Sciatic nerve (tissue), 2 donors: ENCODE measurements at regions not wholly inside any gene's neighbourhood (a gene's known extent, or its start where the extent isn't known, plus 50 kb on each side); places are given as distances from the start of the nearest gene placed in this dataset.
"Not testable (repeated sequence)": the region's sequence is repeated elsewhere in the genome, so short reads cannot be mapped to it uniquely, and the experiment has no call there.

ENCODE experiments used
- ATAC-seq: fragments of 200-7000 bp; cut with Tn5 transposase; one replicate; pipeline ENCODE4 v1.9.1; 2020; ENCODE audit warnings: mild to moderate bottlenecking, moderate library complexity
- DNase-seq: peaks from one replicate; pipeline ENCODE4 v3.0.0-alpha.2; 2020; ENCODE audit warnings: low spot score
- intact Hi-C: fragments of 100-400 bp; cut with DNase I; formaldehyde crosslinking; loops from one replicate; pipeline ENCODE4 v1.14.2; 2022
- donor health status: DM: no; HTN: no; CAD: no.
- donor health status: DM: no; HTN: no; CAD: no.

- intact Hi-C loops, result no loop called here
- ATAC-seq (no peak), DNase-seq (no peak)
Measured at GRCh38 chr6:141824350-141824749, 308.4 kb upstream of the GJE1 start.

- ATAC-seq, intact Hi-C loops, DNase-seq: not testable (repeated sequence)
Measured at GRCh38 chr6:141815039-141815438, 317.7 kb upstream of the GJE1 start.

- intact Hi-C loops, result no loop called here
- DNase-seq (no peak), ATAC-seq (no peak)
Measured at GRCh38 chr6:141809901-141810300, 322.8 kb upstream of the GJE1 start.

- ATAC-seq (no peak), DNase-seq (no peak)
- intact Hi-C loops, result no loop called here
Measured at GRCh38 chr6:141808662-141809061, 324.1 kb upstream of the GJE1 start.

GRCh38 chr6:141800973-141801372, 331.8 kb upstream of the GJE1 start:
- intact Hi-C loops, ATAC-seq, DNase-seq: not testable (repeated sequence)

- intact Hi-C loops, result no loop called here
- DNase-seq (no peak), ATAC-seq (no peak)
Measured at GRCh38 chr6:141790921-141791320, 341.8 kb upstream of the GJE1 start.

GRCh38 chr6:141788096-141788495, 344.6 kb upstream of the GJE1 start:
- no peak for DNase-seq
- intact Hi-C loops, result no loop called here
- ATAC-seq, result no peak

GRCh38 chr6:141783585-141783984, 349.1 kb upstream of the GJE1 start:
- ATAC-seq (peak; percentile 51), DNase-seq (no peak)
- intact Hi-C loops, result no loop called here

- DNase-seq (no peak), ATAC-seq (no peak)
- intact Hi-C loops, result no loop called here
Measured at GRCh38 chr6:141780296-141780695, 352.4 kb upstream of the GJE1 start.

- intact Hi-C loops, result loop anchor here (2.0 kb wide), 1 partner anchor 60 kb away; no protein-coding TSS in a partner anchor
- DNase-seq (no peak), ATAC-seq (no peak)
Measured at GRCh38 chr6:141764388-141764787, 368.3 kb upstream of the GJE1 start.

- intact Hi-C loops, result no loop called here
- ATAC-seq, result no peak
- no peak for DNase-seq
Measured at GRCh38 chr6:141758430-141758829, 374.3 kb upstream of the GJE1 start.

- intact Hi-C loops, result no loop called here
- no peak for DNase-seq
- ATAC-seq, result no peak
Measured at GRCh38 chr6:141753180-141753579, 379.5 kb upstream of the GJE1 start.

GRCh38 chr6:141752677-141753076, 380.0 kb upstream of the GJE1 start:
- ATAC-seq (no peak), DNase-seq (no peak)
- intact Hi-C loops, result no loop called here

- intact Hi-C loops, DNase-seq, ATAC-seq: not testable (repeated sequence)
Measured at GRCh38 chr6:141746324-141746723, 386.4 kb upstream of the GJE1 start.

GRCh38 chr6:141744971-141745370, 387.8 kb upstream of the GJE1 start:
- no peak for DNase-seq
- no peak for ATAC-seq
- intact Hi-C loops, result no loop called here

GRCh38 chr6:141744194-141744925, 388.4 kb upstream of the GJE1 start:
- no peak for DNase-seq
- ATAC-seq, result no peak
- intact Hi-C loops, result no loop called here

GRCh38 chr6:141736104-141736503, 396.6 kb upstream of the GJE1 start:
- ATAC-seq (no peak), DNase-seq (no peak)
- intact Hi-C loops, result no loop called here

GRCh38 chr6:141735126-141735525, 397.6 kb upstream of the GJE1 start:
- ATAC-seq, result no peak
- intact Hi-C loops, result no loop called here
- DNase-seq, result no peak

GRCh38 chr6:141734071-141734840, 398.5 kb upstream of the GJE1 start:
- ATAC-seq, result no peak
- intact Hi-C loops, result no loop called here
- DNase-seq, result no peak

GRCh38 chr6:141729146-141729545, 403.6 kb upstream of the GJE1 start:
- ATAC-seq (no peak), DNase-seq (no peak)
- intact Hi-C loops, result no loop called here
